ENCODE measurements at regions not wholly inside any gene's neighbourhood (a gene's known extent, or its start where the extent isn't known, plus 50 kb on each side); places are given as distances from the start of the nearest gene placed in this dataset.

- DNase-seq (ENCODE audit: extremely low read depth, low read depth) = no peak
- no peak overlapping the region for H3K4me3 ChIP-seq (replicated peaks; ENCODE audit: low read depth, low read length)
- TF ChIP-seq CTCF (IDR thresholded peaks at IDR 0.05; ENCODE audit: low read depth, low read length, missing control alignments) = no peak
Measured at GRCh38 chr9:26112724-26113123, 434.5 kb upstream of the TUSC1 start.

DNA sequence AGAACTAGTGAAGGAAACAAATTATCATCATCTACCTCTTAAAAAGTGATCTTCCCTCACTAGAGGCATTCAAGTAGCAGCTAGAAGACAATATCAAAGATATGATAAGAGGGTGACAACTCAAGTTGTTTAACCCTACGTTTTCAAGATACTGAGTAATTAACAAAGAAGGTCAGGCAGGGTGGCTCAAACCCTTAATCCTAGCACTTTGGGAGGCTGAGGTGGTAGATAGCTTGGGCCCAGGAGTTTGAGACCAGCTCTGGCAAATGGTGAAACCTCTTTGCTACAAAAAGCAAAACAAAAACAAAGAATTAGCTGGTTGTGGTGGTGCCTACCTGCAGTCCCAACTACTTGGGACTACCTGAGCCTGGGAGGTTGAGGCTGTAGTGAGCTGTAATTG lies 408.2 kb upstream of the TUSC1 start:
- no peak for TF ChIP-seq CTCF (IDR thresholded peaks at IDR 0.05; ENCODE audit: low read depth, low read length, missing control alignments)
- no peak for DNase-seq (ENCODE audit: extremely low read depth, low read depth)
- H3K4me3 ChIP-seq (replicated peaks; ENCODE audit: low read depth, low read length) = no peak overlapping the region

DNA sequence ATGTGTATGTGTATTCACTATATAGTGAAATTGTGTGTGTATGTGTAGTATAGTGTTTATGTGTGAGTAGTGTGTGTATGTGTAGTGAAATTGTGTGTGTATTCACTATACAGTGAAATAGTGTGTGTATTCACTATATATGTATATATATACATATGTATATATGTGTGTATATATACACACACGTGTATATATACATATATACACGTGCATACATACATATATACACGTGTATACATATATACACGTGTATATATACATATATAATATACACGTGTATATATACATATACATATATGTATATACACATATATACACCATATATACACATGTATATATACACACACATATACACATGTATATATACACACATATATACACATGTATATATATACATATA lies 403.6 kb upstream of the TUSC1 start:
- DNase-seq (ENCODE audit: extremely low read depth, low read depth) = no peak
- TF ChIP-seq CTCF (IDR thresholded peaks at IDR 0.05; ENCODE audit: low read depth, low read length, missing control alignments) = no peak
- H3K4me3 ChIP-seq (replicated peaks; ENCODE audit: low read depth, low read length) = no peak overlapping the region

GRCh38 chr9:26078706-26079105 lies 400.5 kb upstream of the TUSC1 start:
- H3K4me3 ChIP-seq (replicated peaks; ENCODE audit: low read depth, low read length) = no peak overlapping the region
- DNase-seq (ENCODE audit: extremely low read depth, low read depth) = no peak
- no peak for TF ChIP-seq CTCF (IDR thresholded peaks at IDR 0.05; ENCODE audit: low read depth, low read length, missing control alignments)

GRCh38 chr9:26077860-26078259 lies 399.6 kb upstream of the TUSC1 start:
- DNase-seq (ENCODE audit: extremely low read depth, low read depth) = no peak
- no peak for TF ChIP-seq CTCF (IDR thresholded peaks at IDR 0.05; ENCODE audit: low read depth, low read length, missing control alignments)
- H3K4me3 ChIP-seq (replicated peaks; ENCODE audit: low read depth, low read length) = no peak overlapping the region

DNA sequence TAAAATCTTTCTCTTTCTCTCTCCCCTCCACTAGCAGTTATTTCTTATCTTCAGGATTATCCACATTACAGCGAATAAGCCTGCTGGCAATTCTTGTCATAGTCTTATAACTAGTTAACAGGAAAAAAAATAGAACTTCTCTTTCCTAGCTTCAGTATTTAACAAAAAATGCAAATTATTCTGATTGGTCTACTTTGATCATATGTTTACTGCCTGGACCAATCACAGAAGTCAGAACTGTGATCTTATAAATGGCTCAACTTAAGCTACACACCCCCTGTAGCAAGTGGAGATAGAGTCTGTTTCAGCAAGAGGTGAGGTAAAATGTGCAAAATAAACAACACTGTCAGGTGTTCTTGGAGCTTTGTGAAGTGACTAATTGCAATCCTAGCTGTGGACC lies 389.4 kb upstream of the TUSC1 start:
- TF ChIP-seq CTCF (IDR thresholded peaks at IDR 0.05; ENCODE audit: low read depth, low read length, missing control alignments) = no peak
- no peak overlapping the region for H3K4me3 ChIP-seq (replicated peaks; ENCODE audit: low read depth, low read length)
- no peak for DNase-seq (ENCODE audit: extremely low read depth, low read depth)

GRCh38 chr9:26066237-26066636 lies 388.0 kb upstream of the TUSC1 start:
- DNase-seq (ENCODE audit: extremely low read depth, low read depth) = no peak
- no peak overlapping the region for H3K4me3 ChIP-seq (replicated peaks; ENCODE audit: low read depth, low read length)
- TF ChIP-seq CTCF (IDR thresholded peaks at IDR 0.05; ENCODE audit: low read depth, low read length, missing control alignments) = no peak

Measured in HFF-Myc (cell line).